HEK293 (cell line): ENCODE measurements at regions not wholly inside any gene's neighbourhood (a gene's known extent, or its start where the extent isn't known, plus 50 kb on each side); places are given as distances from the start of the nearest gene placed in this dataset.
A peak's percentile ranks its signal among the peaks of the same experiment; 100 is the strongest.
"Not testable (repeated sequence)": the region's sequence is repeated elsewhere in the genome, so short reads cannot be mapped to it uniquely, and the experiment has no call there.

Source experiments
- CTCF ChIA-PET: fragments of 350-600 bp; formaldehyde crosslinking; extraction: SDS; loops from one replicate; lab custom pipeline; 2021; ENCODE audit warnings: antibody characterized with exemption; lab: Yijun Ruan, JAX
- POLR2A ChIA-PET: fragments of 300-600 bp; formaldehyde crosslinking; extraction: SDS; loops from one replicate; lab custom pipeline; 2020; ENCODE audit warnings: antibody characterized with exemption, inconsistent platforms; lab: Yijun Ruan, JAX
- H3K27ac ChIP-seq: fragments of 200-500 bp; sonication (Bioruptor generic); 2 replicates; pipeline ENCODE4 v1.5.1; 2014; ENCODE audit warnings: low read depth, low read length, control low read depth, inconsistent platforms; ENCODE audit errors: extremely low read depth
- H3K36me3 ChIP-seq, 2 experiments: fragments of 200-500 bp in 1 of 2; sonication (Bioruptor generic) in 1 of 2; 1 replicate in 1 of 2; 2 replicates in 1 of 2; pipeline ENCODE4 v1.5.1; 2014 to 2017; ENCODE audit warnings: inconsistent platforms in 2 of 2, low read length in 2 of 2; ENCODE audit not compliant: control insufficient read depth in 2 of 2, insufficient read depth in 1 of 2
- H3K4me1 ChIP-seq: fragments of 200-500 bp; sonication (Bioruptor generic); 2 replicates; pipeline ENCODE4 v1.5.1; 2014; ENCODE audit warnings: mild to moderate bottlenecking, low read length, inconsistent platforms; ENCODE audit not compliant: control insufficient read depth, insufficient read depth
- H3K4me3 ChIP-seq: 2 replicates; pipeline ENCODE4 v1.5.1; 2011; ENCODE audit warnings: low read depth, mild to moderate bottlenecking, control low read depth, low read length, moderate library complexity
- H3K9me3 ChIP-seq: fragments of 200-500 bp; sonication (Bioruptor generic); 2 replicates; pipeline ENCODE4 v1.5.1; 2014; ENCODE audit warnings: low read depth, low read length, inconsistent platforms; ENCODE audit not compliant: control insufficient read depth, insufficient read depth
- SCRT1 ChIP-seq: fragments of 450-650 bp; formaldehyde crosslinking; IDR thresholded peaks from 2 replicates; pipeline ENCODE4 v1.5.1; 2016; ENCODE audit warnings: missing biosample characterization, missing genetic modification characterization, borderline replicate concordance
- SCRT2 ChIP-seq: fragments of 450-650 bp; formaldehyde crosslinking; IDR thresholded peaks from 2 replicates; pipeline ENCODE4 v1.5.1; 2016; ENCODE audit warnings: missing biosample characterization, missing genetic modification characterization
- YY1 ChIP-seq: fragments of 450-650 bp; formaldehyde crosslinking; IDR thresholded peaks from 2 replicates; pipeline ENCODE4 v1.5.1; 2018; ENCODE audit warnings: missing biosample characterization, missing genetic modification characterization
- ZNF169 ChIP-seq: fragments of 450-650 bp; formaldehyde crosslinking; IDR thresholded peaks from 2 replicates; pipeline ENCODE4 v1.5.1; 2016; ENCODE audit warnings: missing biosample characterization, missing genetic modification characterization
- ZNF214 ChIP-seq: fragments of 450-650 bp; formaldehyde crosslinking; IDR thresholded peaks from 2 replicates; pipeline ENCODE4 v1.5.1; 2017; ENCODE audit warnings: missing biosample characterization, mild to moderate bottlenecking, missing genetic modification characterization, borderline replicate concordance
- ZNF366 ChIP-seq: fragments of 450-650 bp; formaldehyde crosslinking; conservative IDR thresholded peaks from 2 replicates; pipeline ENCODE4 v1.5.1; 2016; ENCODE audit warnings: missing biosample characterization, missing genetic modification characterization
- ZNF404 ChIP-seq: fragments of 450-650 bp; formaldehyde crosslinking; IDR thresholded peaks from 2 replicates; pipeline ENCODE4 v1.5.1; 2017; ENCODE audit warnings: missing biosample characterization, missing genetic modification characterization
- ZNF518A ChIP-seq: fragments of 450-650 bp; formaldehyde crosslinking; conservative IDR thresholded peaks from 2 replicates; pipeline ENCODE4 v1.5.1; 2016; ENCODE audit warnings: low read depth, missing biosample characterization, missing genetic modification characterization
- ZNF530 ChIP-seq: fragments of 450-650 bp; formaldehyde crosslinking; IDR thresholded peaks from 2 replicates; pipeline ENCODE4 v1.5.1; 2016; ENCODE audit warnings: low read depth, missing biosample characterization, missing genetic modification characterization
- ZNF555 ChIP-seq: fragments of 450-650 bp; formaldehyde crosslinking; conservative IDR thresholded peaks from 2 replicates; pipeline ENCODE4 v1.5.1; 2017; ENCODE audit warnings: missing biosample characterization, mild to moderate bottlenecking, missing genetic modification characterization, inconsistent platforms
- ZNF658 ChIP-seq: fragments of 450-650 bp; formaldehyde crosslinking; IDR thresholded peaks from 2 replicates; pipeline ENCODE4; 2016; ENCODE audit warnings: missing biosample characterization, missing genetic modification characterization
- TF ChIP-seq, protein P1 (sequence below): fragments of 450-650 bp; formaldehyde crosslinking; conservative IDR thresholded peaks from 2 replicates; pipeline ENCODE4 v1.5.1; 2016; ENCODE audit warnings: low read depth, missing biosample characterization, missing genetic modification characterization

GRCh38 chr10:16063350-16063749 lies 203.0 kb upstream of the MINDY3 start (continued):
- TF ChIP-seq ZNF518A (tag by site-specific recombination): no peak
- no peak for TF ChIP-seq ZNF214 (tag by site-specific recombination)
- no peak for TF ChIP-seq ZNF555 (tag by site-specific recombination)
- no peak for TF ChIP-seq ZNF169
- TF ChIP-seq ZNF530 (tag by site-specific recombination): no peak
- no peak for TF ChIP-seq ZNF366 (tag by site-specific recombination)
- TF ChIP-seq YY1 (tag by site-specific recombination): no peak
- TF ChIP-seq ZNF658 (tag by site-specific recombination): no peak
- TF ChIP-seq, all 188 proteins: peak for 0

- H3K4me1 ChIP-seq, H3K9me3 ChIP-seq, H3K4me3 ChIP-seq, H3K36me3 ChIP-seq, POLR2A ChIA-PET, H3K27ac ChIP-seq, CTCF ChIA-PET: not testable (repeated sequence)
- TF ChIP-seq SCRT1 (tag by site-specific recombination) (peak; percentile 70), SCRT2 (tag by site-specific recombination) (peak; percentile 74)
Measured at GRCh38 chr10:16083551-16083950, 223.2 kb upstream of the MINDY3 start.

DNA sequence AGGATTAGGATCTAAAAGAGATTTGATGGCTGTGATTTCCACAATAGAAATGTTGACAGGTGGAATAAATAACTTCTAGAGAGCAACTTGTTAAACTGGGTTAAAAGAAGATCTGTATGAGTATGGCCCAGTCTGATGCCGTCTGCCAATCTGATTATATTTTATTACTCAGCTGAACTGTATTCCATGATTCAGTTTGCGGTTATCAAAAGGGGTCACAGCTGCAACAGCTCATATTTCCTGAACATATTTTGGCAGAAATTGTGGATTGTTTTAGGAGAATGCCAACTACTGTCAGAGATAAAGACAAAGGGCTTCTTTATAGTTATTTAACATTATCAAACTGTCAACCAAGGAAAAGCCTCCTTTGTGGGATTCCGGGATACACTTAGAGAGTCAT lies 244.8 kb upstream of the MINDY3 start:
- CTCF ChIA-PET: interaction anchor here (1.0 kb wide), 1 partner anchor 11 kb away, joined by 3 read pairs; no protein-coding TSS in a partner anchor
- H3K4me3 ChIP-seq: no peak overlapping the region
- no peaks in the 10 kb centered on the region for H3K4me1 ChIP-seq
- TF ChIP-seq, protein P1, sequence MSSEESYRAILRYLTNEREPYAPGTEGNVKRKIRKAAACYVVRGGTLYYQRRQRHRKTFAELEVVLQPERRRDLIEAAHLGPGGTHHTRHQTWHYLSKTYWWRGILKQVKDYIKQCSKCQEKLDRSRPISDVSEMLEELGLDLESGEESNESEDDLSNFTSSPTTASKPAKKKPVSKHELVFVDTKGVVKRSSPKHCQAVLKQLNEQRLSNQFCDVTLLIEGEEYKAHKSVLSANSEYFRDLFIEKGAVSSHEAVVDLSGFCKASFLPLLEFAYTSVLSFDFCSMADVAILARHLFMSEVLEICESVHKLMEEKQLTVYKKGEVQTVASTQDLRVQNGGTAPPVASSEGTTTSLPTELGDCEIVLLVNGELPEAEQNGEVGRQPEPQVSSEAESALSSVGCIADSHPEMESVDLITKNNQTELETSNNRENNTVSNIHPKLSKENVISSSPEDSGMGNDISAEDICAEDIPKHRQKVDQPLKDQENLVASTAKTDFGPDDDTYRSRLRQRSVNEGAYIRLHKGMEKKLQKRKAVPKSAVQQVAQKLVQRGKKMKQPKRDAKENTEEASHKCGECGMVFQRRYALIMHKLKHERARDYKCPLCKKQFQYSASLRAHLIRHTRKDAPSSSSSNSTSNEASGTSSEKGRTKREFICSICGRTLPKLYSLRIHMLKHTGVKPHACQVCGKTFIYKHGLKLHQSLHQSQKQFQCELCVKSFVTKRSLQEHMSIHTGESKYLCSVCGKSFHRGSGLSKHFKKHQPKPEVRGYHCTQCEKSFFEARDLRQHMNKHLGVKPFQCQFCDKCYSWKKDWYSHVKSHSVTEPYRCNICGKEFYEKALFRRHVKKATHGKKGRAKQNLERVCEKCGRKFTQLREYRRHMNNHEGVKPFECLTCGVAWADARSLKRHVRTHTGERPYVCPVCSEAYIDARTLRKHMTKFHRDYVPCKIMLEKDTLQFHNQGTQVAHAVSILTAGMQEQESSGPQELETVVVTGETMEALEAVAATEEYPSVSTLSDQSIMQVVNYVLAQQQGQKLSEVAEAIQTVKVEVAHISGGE (tag by site-specific recombination): no peak
- no peak for TF ChIP-seq ZNF404 (tag by site-specific recombination)
- no peak overlapping the region for H3K27ac ChIP-seq
- H3K9me3 ChIP-seq: no peaks in the 10 kb centered on the region
- no peaks in the 10 kb centered on the region for H3K36me3 ChIP-seq
- POLR2A ChIA-PET: no interaction called here
